MM.1S (cell line): ENCODE measurements at regions not wholly inside any gene's neighbourhood (a gene's known extent, or its start where the extent isn't known, plus 50 kb on each side); places are given as distances from the start of the nearest gene placed in this dataset.

Source experiments
- DNase-seq: peaks from one replicate; pipeline ENCODE4 v3.0.0-alpha.2; 2015
- H2AFZ ChIP-seq: fragments of 300-600 bp; sonication (generic); 2 replicates; pipeline ENCODE4 v1.6.0; 2016; ENCODE audit warnings: antibody characterized with exemption, low read length
- H3F3A ChIP-seq: fragments of 300-600 bp; sonication (generic); 2 replicates; pipeline ENCODE4 v1.6.1; 2016; ENCODE audit warnings: mild to moderate bottlenecking, antibody characterized with exemption, low read length, moderate library complexity, mixed read lengths; ENCODE audit not compliant: insufficient read depth
- H3K27ac ChIP-seq: fragments of 300-600 bp; sonication (generic); 2 replicates; pipeline ENCODE4 v1.5.1; 2016; ENCODE audit warnings: mild to moderate bottlenecking, low read length
- H3K27me3 ChIP-seq: fragments of 300-600 bp; sonication (generic); replicated peaks from 2 replicates; pipeline ENCODE4 v1.6.0; 2016; ENCODE audit warnings: low read length; ENCODE audit not compliant: insufficient read depth
- H3K36me3 ChIP-seq: fragments of 300-600 bp; sonication (generic); replicated peaks from 2 replicates; pipeline ENCODE4 v1.6.1; 2016; ENCODE audit warnings: mild to moderate bottlenecking, low read length, mixed read lengths; ENCODE audit not compliant: insufficient read depth
- H3K4me1 ChIP-seq: fragments of 300-600 bp; sonication (generic); 2 replicates; pipeline ENCODE4 v1.6.1; 2016; ENCODE audit warnings: low read length, mixed read lengths
- H3K4me2 ChIP-seq: fragments of 300-600 bp; sonication (generic); 2 replicates; pipeline ENCODE4 v1.6.0; 2016; ENCODE audit warnings: low read depth, low read length
- H3K4me3 ChIP-seq: fragments of 300-600 bp; sonication (generic); 2 replicates; pipeline ENCODE4 v1.5.1; 2016; ENCODE audit warnings: low read length, mixed read lengths
- H3K79me2 ChIP-seq: fragments of 300-600 bp; sonication (generic); 2 replicates; pipeline ENCODE4 v1.6.1; 2016; ENCODE audit warnings: mixed run types, low read length, mixed read lengths
- H3K9ac ChIP-seq: fragments of 300-600 bp; sonication (generic); 2 replicates; pipeline ENCODE4 v1.6.1; 2016; ENCODE audit warnings: low read length, mixed read lengths
- H3K9me2 ChIP-seq: fragments of 300-600 bp; sonication (generic); replicated peaks from 2 replicates; pipeline ENCODE4 v1.6.1; 2016; ENCODE audit warnings: mild to moderate bottlenecking, low read length, mixed read lengths; ENCODE audit not compliant: insufficient read depth
- H3K9me3 ChIP-seq: fragments of 300-600 bp; sonication (generic); replicated peaks from 2 replicates; pipeline ENCODE4 v1.6.1; 2016; ENCODE audit warnings: mild to moderate bottlenecking, low read length, mixed read lengths; ENCODE audit not compliant: insufficient read depth
- H4K20me1 ChIP-seq: fragments of 300-600 bp; sonication (generic); 2 replicates; pipeline ENCODE4 v1.6.1; 2016; ENCODE audit warnings: mild to moderate bottlenecking, low read length, moderate library complexity, mixed read lengths; ENCODE audit not compliant: insufficient read depth
- EZH2 ChIP-seq: fragments of 300-600 bp; sonication (generic); optimal IDR thresholded peaks from 2 replicates; pipeline ENCODE3; 2017; ENCODE audit warnings: low read depth, mild to moderate bottlenecking, antibody characterized with exemption, low read length, mixed read lengths
- EZH2phosphoT487 ChIP-seq: fragments of 300-600 bp; sonication (generic); IDR thresholded peaks from 2 replicates; pipeline ENCODE4 v1.6.1; 2018; ENCODE audit warnings: antibody characterized with exemption, low read length
- TF ChIP-seq, protein P1 (sequence below): fragments of 300-600 bp; sonication (generic); IDR thresholded peaks from 2 replicates; pipeline ENCODE4 v1.5.1; 2016; ENCODE audit warnings: antibody characterized with exemption, low read length, mixed read lengths

- DNase-seq, result no peak
- no peak overlapping the region for H3K4me3 ChIP-seq
- H3K36me3 ChIP-seq, result no peaks in the 10 kb centered on the region
- no peak overlapping the region for H2AFZ ChIP-seq
- no peak overlapping the region for H3K27ac ChIP-seq
- H3K4me2 ChIP-seq, result no peak overlapping the region
- no peaks in the 10 kb centered on the region for H3K79me2 ChIP-seq
- no peaks in the 10 kb centered on the region for H3K4me1 ChIP-seq
- no peak for TF ChIP-seq EZH2
- no peak for TF ChIP-seq EZH2phosphoT487
- TF ChIP-seq, protein P1, sequence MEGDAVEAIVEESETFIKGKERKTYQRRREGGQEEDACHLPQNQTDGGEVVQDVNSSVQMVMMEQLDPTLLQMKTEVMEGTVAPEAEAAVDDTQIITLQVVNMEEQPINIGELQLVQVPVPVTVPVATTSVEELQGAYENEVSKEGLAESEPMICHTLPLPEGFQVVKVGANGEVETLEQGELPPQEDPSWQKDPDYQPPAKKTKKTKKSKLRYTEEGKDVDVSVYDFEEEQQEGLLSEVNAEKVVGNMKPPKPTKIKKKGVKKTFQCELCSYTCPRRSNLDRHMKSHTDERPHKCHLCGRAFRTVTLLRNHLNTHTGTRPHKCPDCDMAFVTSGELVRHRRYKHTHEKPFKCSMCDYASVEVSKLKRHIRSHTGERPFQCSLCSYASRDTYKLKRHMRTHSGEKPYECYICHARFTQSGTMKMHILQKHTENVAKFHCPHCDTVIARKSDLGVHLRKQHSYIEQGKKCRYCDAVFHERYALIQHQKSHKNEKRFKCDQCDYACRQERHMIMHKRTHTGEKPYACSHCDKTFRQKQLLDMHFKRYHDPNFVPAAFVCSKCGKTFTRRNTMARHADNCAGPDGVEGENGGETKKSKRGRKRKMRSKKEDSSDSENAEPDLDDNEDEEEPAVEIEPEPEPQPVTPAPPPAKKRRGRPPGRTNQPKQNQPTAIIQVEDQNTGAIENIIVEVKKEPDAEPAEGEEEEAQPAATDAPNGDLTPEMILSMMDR, result no peak
- no peaks in the 10 kb centered on the region for H3K27me3 ChIP-seq
- H3K9me2 ChIP-seq, result no peaks in the 10 kb centered on the region
- no peak overlapping the region for H3K9ac ChIP-seq
- no peaks in the 10 kb centered on the region for H3K9me3 ChIP-seq
- H3F3A ChIP-seq, result no peaks in the 10 kb centered on the region
- H4K20me1 ChIP-seq, result no peaks in the 10 kb centered on the region
Measured at GRCh38 chr16:27638833-27639560, 89.1 kb downstream of the KATNIP start.

- no peak overlapping the region for H2AFZ ChIP-seq
- no peaks in the 10 kb centered on the region for H3K9me2 ChIP-seq
- H3K27me3 ChIP-seq, result no peaks in the 10 kb centered on the region
- no peaks in the 10 kb centered on the region for H3K4me1 ChIP-seq
- no peak overlapping the region for H3K27ac ChIP-seq
- peak; percentile 50 for DNase-seq
- no peak overlapping the region for H3K4me3 ChIP-seq
- no peaks in the 10 kb centered on the region for H3K36me3 ChIP-seq
- TF ChIP-seq EZH2, result no peak
- TF ChIP-seq EZH2phosphoT487, result no peak
- TF ChIP-seq, protein P1, result peak; percentile 76
- no peak overlapping the region for H3K4me2 ChIP-seq
- H3K9ac ChIP-seq, result no peak overlapping the region
- no peaks in the 10 kb centered on the region for H3F3A ChIP-seq
- H4K20me1 ChIP-seq, result no peaks in the 10 kb centered on the region
- H3K79me2 ChIP-seq, result no peaks in the 10 kb centered on the region
- H3K9me3 ChIP-seq, result no peaks in the 10 kb centered on the region
Measured at GRCh38 chr16:27639561-27640276, 89.8 kb downstream of the KATNIP start.

DNA sequence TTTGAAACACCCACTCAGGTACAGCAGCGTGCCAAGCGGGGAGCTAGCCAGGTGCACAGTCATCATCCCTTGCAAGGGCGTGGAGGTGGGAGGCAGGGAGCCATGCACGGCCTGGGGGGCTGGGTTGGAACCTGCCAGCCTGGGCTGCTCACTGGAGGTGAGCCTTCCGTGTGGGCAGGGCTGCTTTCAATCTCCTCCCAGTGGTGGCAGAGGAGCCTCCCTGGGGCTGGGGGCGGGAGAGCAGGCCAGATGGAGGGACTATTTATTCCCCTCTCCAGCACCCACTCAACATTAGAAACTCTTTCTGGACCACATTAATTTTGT is 90.3 kb downstream of the KATNIP start:
- Histone ChIP-seq H4K20me1 (no peaks in the 10 kb centered on the region), H3K9me2 (no peaks in the 10 kb centered on the region), H3K27me3 (no peaks in the 10 kb centered on the region), H2AFZ (no peak overlapping the region), H3K4me1 (no peaks in the 10 kb centered on the region), H3K4me2 (no peak overlapping the region), H3K9me3 (no peaks in the 10 kb centered on the region), H3K4me3 (no peak overlapping the region), H3K36me3 (no peaks in the 10 kb centered on the region), H3K27ac (no peak overlapping the region), H3K79me2 (no peaks in the 10 kb centered on the region), H3K9ac (no peak overlapping the region), H3F3A (no peaks in the 10 kb centered on the region)
- no peak for TF ChIP-seq EZH2
- TF ChIP-seq, protein P1, result no peak
- TF ChIP-seq EZH2phosphoT487, result no peak
- no peak for DNase-seq
